ENCODE measurements at regions not wholly inside any gene's neighbourhood (a gene's known extent, or its start where the extent isn't known, plus 50 kb on each side); places are given as distances from the start of the nearest gene placed in this dataset.

GRCh38 chr19:30891051-30891450, 458.2 kb downstream of the TSHZ3 start:
- DNase-seq = no peak

GRCh38 chr19:30890033-30890432, 459.2 kb downstream of the TSHZ3 start:
- no peak for DNase-seq

DNA sequence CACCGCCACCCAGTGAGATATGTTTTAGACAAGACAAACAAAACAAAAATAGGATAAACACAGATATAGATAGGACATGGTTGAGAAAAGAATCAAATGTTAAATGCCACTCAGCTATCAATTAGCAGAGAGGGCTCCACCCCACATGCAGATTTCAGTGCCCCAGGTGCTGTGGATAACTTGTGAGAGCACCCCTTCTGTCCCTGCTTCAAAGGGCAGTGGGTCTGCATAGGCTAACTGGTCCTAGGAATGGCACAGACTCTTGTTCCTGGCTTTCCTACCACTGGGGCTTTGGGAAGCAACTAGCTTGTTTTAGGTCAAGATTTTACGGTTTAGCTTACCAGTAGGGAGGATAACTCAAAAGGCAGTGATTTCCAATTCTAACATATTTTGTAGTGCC, 460.3 kb downstream of the TSHZ3 start:
- no peak for DNase-seq

GRCh38 chr19:30887042-30887441, 462.2 kb downstream of the TSHZ3 start:
- DNase-seq = no peak

DNA sequence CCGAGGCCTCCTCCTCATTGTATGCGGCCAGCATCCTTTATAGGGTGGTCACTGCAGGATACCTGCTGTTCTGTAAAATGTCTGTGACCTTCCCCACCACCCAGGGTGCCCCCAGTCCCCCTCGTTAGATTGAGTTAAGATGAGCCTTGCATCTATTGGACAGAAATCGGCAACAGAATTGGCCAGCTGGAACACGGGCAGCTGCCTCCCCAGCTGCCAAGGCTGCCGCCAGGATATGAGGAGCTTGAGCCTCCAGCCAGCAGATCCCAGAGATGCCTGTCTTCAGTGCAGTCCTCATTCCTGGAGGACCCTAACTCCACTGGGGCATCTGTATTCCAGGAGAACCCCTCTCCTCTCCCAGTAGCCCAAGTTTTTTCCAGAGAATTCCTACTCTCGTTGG, 463.0 kb downstream of the TSHZ3 start:
- no peak for DNase-seq

GRCh38 chr19:30884146-30884812, 465.0 kb downstream of the TSHZ3 start:
- DNase-seq = no peak

- no peak for DNase-seq
Observed at GRCh38 chr19:30883071-30883470, 466.2 kb downstream of the TSHZ3 start.

DNA sequence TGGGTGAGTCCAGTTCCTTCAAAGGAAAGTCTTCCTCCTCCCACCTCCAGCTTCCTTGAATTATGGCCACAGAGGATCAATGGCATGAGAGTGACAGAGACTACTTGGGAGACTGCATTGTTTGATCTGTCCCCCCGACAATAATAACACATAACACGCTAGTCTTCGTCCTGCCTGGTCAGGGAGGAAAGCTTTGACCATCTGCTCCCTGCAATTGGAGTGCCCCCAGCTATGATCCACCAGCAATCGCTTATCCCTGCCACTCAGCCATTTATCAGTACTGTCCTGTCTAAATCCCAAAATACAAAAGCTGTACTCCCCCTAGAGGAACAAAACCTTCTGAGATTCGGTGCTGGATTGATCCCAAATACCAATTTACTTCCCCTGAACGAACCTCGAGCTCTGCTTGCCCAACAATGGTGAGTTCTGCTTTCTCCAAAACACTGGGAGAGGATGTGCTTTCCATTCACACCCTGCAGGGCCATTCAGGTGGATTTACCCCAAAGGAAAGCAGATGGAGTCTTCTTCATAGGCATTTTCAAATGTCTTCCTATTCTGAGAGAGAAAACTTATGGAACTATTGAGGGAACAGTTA, 466.7 kb downstream of the TSHZ3 start:
- DNase-seq = no peak

DNA sequence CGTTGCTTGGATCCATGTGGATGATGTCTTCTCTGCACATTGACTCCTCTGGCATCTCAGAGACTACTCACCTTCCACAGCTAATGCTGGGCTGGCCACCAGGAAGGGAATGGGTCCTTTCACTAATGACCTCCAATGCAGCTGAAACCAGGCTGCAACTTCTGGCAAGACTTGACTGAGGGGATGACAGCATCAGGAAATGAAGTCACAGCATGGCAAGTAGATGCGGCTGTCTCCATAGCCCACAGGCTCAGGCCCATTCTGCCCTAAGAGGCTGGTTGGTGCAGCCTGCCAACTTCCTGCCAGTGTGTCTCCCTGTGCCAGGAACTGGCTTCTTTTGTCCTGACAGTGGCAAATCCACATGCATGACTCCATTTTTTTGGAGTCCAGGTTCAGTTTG, 467.3 kb downstream of the TSHZ3 start:
- no peak for DNase-seq

DNA sequence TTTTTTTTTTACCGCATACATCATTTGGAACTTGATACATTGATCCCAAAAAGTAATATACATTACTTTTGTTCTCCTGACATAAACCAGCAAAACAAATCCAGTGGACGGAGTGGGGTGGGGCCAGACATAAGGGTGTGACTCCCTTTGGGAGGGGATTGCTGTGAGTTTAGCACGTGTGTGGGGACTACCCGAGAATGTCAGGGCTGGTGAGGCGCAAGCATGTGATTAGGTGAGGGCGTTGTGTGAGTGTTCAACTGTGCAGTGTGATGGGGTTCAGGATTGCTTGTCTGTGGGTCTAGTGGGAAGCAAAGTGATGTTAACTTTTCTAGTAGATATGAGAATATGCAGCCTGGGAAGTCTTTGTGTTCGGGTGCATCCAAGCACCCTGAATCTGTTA, 468.0 kb downstream of the TSHZ3 start:
- no peak for DNase-seq

DNA sequence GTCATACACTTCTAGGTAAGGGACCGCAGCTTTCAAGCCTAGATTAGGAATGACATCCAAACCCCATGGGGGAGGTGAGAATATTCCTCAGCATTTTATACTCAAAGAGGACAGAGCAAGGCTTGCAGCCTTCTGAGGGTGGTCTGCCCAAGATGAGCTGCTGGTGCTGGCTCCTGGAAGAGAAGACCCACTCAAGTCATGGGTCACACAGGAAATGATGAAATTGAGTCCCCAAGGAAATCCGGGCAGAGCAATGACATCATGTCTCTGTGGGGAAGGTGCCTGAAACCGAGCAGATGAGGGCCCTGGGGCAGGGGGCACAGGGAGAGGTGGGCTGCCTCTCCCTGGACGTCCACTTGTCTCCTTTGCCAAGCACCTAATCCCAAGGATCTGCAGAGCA, 468.7 kb downstream of the TSHZ3 start:
- no peak for DNase-seq

GRCh38 chr19:30880151-30880550, 469.1 kb downstream of the TSHZ3 start:
- no peak for DNase-seq

- DNase-seq = no peak
Observed at GRCh38 chr19:30879736-30880135, 469.5 kb downstream of the TSHZ3 start.

GRCh38 chr19:30879225-30879624, 470.0 kb downstream of the TSHZ3 start:
- DNase-seq = no peak

GRCh38 chr19:30878495-30878894, 470.7 kb downstream of the TSHZ3 start:
- no peak for DNase-seq

GRCh38 chr19:30877661-30878113, 471.5 kb downstream of the TSHZ3 start:
- DNase-seq = no peak

- no peak for DNase-seq
Observed at GRCh38 chr19:30873691-30874090, 475.5 kb downstream of the TSHZ3 start.

GRCh38 chr19:30873003-30873402, 476.2 kb downstream of the TSHZ3 start:
- no peak for DNase-seq

DNA sequence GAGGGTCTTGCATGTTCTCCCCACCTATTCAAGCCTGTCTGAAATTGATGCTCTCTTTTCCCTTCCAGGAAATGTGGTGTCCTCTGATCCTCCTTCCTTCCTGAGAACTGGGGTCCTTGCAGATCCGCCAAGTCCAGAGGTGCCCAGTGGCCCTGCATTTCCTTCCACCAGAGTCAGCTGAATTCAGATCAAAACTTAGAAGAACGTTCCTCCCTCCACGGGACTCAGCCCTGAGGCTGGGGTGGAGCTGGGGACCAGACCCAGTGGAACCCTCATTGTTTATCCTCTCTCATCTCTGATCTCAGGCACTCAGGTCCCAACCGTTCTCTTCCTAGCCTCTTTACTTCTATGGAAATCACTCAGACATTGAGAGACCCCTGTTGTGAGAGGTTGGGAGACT, 477.3 kb downstream of the TSHZ3 start:
- no peak for DNase-seq

DNA sequence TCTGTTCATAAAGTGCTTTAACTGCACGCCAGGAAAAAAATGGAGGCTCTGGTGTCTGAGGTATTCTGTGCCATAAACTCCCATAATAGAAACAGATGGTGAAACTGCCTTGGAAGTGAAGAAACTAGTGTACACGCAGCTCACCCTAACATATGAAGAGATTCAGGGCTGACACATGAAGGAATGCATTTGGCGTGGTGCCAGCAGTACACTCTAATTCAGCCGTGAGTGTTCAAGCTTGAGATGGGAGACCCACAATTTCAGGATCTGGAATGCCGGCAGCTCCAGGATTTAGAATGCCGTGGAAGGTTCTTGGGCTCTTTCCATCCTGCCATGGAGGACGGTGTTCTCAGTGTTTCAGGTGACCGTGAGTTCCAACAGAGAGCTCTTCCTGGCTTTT, 478.4 kb downstream of the TSHZ3 start:
- no peak for DNase-seq

DNA sequence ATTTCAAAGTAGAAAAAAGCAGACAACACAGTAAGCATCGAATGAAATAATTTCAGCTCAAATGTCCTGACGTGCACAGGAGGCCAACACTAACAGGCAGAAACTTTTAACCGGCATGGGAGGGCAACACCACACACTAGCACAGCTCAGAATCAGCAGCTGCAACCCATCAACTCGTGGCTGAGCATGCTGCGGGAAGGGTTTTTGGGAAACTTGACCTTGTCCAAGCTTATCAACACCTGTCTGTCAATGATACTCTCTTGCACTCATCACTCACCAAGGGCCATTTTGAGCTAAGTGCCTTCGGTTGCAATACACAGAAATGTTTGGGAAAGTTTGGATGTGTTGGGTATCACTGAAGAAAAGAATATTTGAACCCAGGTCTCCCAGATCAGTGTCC, 483.7 kb downstream of the TSHZ3 start:
- no peak for DNase-seq

GRCh38 chr19:30864391-30865215, 484.6 kb downstream of the TSHZ3 start:
- no peak for DNase-seq

DNA sequence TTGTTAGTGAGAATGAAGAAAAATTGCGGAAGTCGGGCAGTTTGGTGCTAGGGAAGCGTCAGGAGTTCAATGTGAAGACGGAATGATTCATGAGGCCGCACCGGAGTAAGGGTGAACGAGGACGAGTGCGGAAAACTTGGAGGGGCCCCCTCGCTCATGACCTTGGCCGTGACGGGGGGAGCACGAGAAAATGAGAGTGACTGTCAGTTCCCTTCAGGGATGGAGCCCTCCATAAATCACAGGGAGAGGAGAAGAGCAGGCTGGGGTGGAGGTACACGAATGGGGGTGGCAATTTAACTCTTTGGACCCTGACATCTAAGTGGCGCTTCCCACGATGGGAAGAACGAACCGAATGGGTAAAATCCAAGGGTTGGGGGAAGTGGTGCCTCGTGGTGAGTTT, 486.4 kb downstream of the TSHZ3 start:
- no peak for DNase-seq

DNA sequence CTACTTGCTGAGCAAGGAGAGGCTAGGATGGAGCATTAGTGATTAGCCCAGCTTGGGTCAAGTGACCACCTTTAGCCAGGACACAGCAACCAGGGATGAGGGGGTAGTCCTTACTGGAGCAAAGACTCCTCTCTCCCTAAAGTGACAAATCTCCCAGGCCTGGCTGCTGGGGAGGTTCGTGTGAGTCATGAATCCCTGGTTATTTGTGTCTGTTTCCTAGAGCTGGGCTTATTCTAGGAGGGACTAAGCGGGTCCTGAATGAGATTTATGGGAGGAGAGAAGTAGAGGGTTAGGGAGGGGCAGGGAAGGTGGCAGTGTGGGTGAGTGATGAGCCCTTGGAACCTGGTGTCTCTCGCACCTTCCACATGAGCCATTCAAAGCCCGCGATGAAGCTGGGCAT, 487.3 kb downstream of the TSHZ3 start:
- no peak for DNase-seq
